AG04450 (cell line): ENCODE measurements at regions not wholly inside any gene's neighbourhood (a gene's known extent, or its start where the extent isn't known, plus 50 kb on each side); places are given as distances from the start of the nearest gene placed in this dataset.

Source experiments
- CTCF ChIA-PET: fragments of 300-600, 350-600 bp; formaldehyde crosslinking; extraction: SDS; loops from one replicate; lab custom pipeline; 2022; ENCODE audit warnings: antibody characterized with exemption, inconsistent platforms; lab: Charles Lee
- POLR2A ChIA-PET: fragments of 350-600 bp; formaldehyde crosslinking; extraction: SDS; loops from one replicate; lab custom pipeline; 2021; ENCODE audit warnings: antibody characterized with exemption, inconsistent platforms; lab: Yijun Ruan, JAX
- DNase-seq: peaks from one replicate; pipeline ENCODE4 v3.0.0-alpha.2; 2011; ENCODE audit warnings: low read depth, low spot score
- H3K27ac ChIP-seq: one replicate; pipeline ENCODE4 v1.5.1; 2012; ENCODE audit warnings: low read depth, low read length, control low read depth
- H3K27me3 ChIP-seq: one replicate; pipeline ENCODE4 v1.6.0; 2012; ENCODE audit warnings: low read length; ENCODE audit not compliant: control insufficient read depth, insufficient read depth
- H3K4me3 ChIP-seq: 2 replicates; pipeline ENCODE4 v1.5.1; 2011; ENCODE audit warnings: mild to moderate bottlenecking, low read depth, low read length, control low read depth
- H3K9me3 ChIP-seq: 2 replicates; pipeline ENCODE4 v1.5.1; 2012; ENCODE audit warnings: low read length; ENCODE audit not compliant: control insufficient read depth, insufficient read depth
- CTCF ChIP-seq: IDR thresholded peaks from 2 replicates; pipeline ENCODE4 v1.5.1; 2011; ENCODE audit warnings: low read depth, low read length, control low read depth, inconsistent platforms

DNA sequence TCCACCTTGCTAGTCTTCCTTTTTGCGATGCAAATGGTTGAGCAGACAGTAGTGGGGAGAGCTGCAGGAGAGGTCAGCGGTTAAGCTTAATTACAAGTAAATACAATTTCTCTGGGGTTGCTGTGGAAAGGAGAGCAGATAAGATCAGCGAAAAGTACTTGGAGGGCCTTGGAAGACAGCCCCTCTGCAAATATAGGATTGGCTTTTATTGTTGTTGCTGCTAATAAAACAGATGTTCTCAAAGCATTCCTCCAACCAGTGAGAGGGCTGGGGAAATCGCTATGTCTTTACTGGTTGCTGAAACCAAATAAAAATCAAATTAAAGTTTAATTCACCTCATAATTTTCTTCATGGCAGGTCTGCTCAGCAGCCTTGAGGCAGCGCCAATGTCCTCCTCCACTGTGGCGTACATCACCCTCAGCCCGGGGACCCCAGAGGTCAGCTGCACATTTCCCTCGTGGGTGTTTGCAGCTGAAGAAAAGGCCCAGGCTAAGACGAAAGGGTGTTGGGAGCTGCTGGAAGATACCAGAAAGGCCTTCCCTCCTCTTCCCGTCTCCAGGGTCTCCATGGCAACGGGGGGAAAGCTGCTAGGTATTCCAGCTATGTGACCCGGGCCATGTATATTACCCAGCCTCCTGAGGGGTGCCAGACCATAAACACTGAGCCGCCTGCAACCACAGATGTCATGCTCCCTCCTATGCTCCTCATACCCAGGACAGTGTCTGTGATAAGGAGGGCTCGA lies 54.6 kb upstream of the POU2F1 start:
- Histone ChIP-seq H3K4me3 (no peak overlapping the region), H3K9me3 (no peaks in the 10 kb centered on the region), H3K27ac (no peak overlapping the region), H3K27me3 (peaks cover 7% of the 10 kb centered on the region)
- no peak for TF ChIP-seq CTCF
- POLR2A ChIA-PET = interaction anchor here (0.5 kb wide), 1 partner anchor 198 kb away, joined by 3 read pairs; no protein-coding TSS in a partner anchor
- CTCF ChIA-PET = interaction anchor here (0.6 to 2.3 kb wide), 4 partner anchors 13 to 919 kb away, joined by 3 to 12 read pairs (median 3); no protein-coding TSS in a partner anchor
- DNase-seq = no peak

DNA sequence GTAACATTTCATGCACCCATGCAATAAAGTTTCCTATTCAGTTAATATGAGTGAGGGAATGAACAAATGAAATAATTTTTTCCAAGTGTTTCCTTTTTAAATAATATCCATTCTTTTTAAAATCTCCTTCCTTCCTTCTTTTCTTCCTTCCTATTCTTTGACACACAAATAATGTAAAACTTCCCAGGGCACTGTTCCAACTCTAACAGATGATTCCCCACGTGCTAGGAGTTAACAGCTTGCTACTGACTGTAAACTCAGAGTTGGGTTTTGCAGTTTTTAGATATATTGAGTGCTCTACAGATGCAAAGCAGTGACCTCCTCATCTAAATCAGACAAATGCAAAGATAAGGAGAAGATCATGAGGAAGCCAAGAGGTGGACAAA lies 54.0 kb upstream of the POU2F1 start:
- DNase-seq = no peak
- peaks cover 7% of the 10 kb centered on the region for H3K27me3 ChIP-seq
- H3K27ac ChIP-seq = no peak overlapping the region
- ChIA-PET CTCF (interaction anchor here (1.0 to 2.3 kb wide), 2 partner anchors 54 to 108 kb away, joined by 3 to 12 read pairs; no protein-coding TSS in a partner anchor), POLR2A (interaction anchor here (0.5 kb wide), 1 partner anchor 198 kb away, joined by 3 read pairs; no protein-coding TSS in a partner anchor)
- TF ChIP-seq CTCF = no peak
- H3K4me3 ChIP-seq = no peak overlapping the region
- no peaks in the 10 kb centered on the region for H3K9me3 ChIP-seq

DNA sequence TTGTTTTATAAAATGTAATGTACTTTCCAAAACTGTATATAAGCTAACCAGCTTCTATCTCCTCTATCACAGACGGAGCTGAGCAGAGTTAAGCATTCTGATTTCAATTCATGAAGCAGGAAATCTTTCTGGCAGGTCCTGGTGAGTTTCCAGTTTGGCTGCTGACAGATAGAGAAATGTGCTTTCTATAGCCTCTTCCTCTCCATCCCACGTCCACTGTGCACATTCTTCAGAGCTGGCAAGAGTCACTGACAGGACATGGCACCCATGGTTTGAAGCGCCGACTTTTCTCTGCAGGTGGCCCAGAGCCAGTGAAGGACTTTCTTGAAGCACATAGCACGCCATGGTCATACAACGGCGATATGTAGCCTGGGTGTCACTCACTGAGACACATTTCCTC lies 52.3 kb upstream of the POU2F1 start:
- DNase-seq = no peak
- H3K27ac ChIP-seq = no peak overlapping the region
- no peak overlapping the region for H3K4me3 ChIP-seq
- no peak for TF ChIP-seq CTCF
- H3K9me3 ChIP-seq = no peaks in the 10 kb centered on the region
- ChIA-PET CTCF (no interaction called here), POLR2A (no interaction called here)
- peaks cover 5% of the 10 kb centered on the region for H3K27me3 ChIP-seq

DNA sequence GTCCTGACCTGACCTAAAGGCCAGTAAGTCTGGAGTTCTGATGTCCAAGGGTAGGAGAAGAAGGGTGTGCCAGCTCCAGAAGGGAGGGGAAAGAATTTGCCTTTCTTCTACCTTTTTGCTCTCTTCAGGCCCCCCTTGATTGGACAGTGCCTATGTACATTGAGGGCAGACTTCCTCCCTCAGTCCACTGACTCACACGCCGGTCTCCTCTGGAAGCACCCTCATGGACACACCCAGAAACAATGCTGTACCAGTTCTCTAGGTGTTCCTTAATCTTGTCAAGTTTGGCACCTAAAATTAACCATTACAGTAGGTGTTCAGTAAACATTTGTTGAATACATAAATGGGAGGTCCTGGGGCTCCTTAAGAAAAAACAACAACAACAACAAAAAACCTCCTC lies 51.0 kb upstream of the POU2F1 start:
- H3K27ac ChIP-seq = no peak overlapping the region
- CTCF ChIA-PET = no interaction called here
- DNase-seq = no peak
- no peaks in the 10 kb centered on the region for H3K9me3 ChIP-seq
- POLR2A ChIA-PET = no interaction called here
- H3K27me3 ChIP-seq = peaks cover 5% of the 10 kb centered on the region
- no peak for TF ChIP-seq CTCF
- no peak overlapping the region for H3K4me3 ChIP-seq
